ENCODE measurements at regions not wholly inside any gene's neighbourhood (a gene's known extent, or its start where the extent isn't known, plus 50 kb on each side); places are given as distances from the start of the nearest gene placed in this dataset.

- H3K4me3 ChIP-seq: no peak overlapping the region
- no peaks in the 10 kb centered on the region for H3K9me3 ChIP-seq
- no peaks in the 10 kb centered on the region for H3K36me3 ChIP-seq
- H3K27ac ChIP-seq: no peak overlapping the region
- H3K4me1 ChIP-seq: no peaks in the 10 kb centered on the region
- TF ChIP-seq POLR2AphosphoS5 (IDR thresholded peaks at IDR 0.05): no peak
- no peak for TF ChIP-seq POLR2A (IDR thresholded peaks at IDR 0.05)
- no peak for TF ChIP-seq EP300 (IDR thresholded peaks at IDR 0.05)
- no peak for TF ChIP-seq CTCF (IDR thresholded peaks at IDR 0.05)
- intact Hi-C loops (cut with DNase I): no loop called here
- no peak for DNase-seq
- no peaks in the 10 kb centered on the region for H3K27me3 ChIP-seq
- 91 to 92% methylated on average over 5 of the region's 5 CpGs for WGBS, 2 donors
Measured at GRCh38 chr6:14310960-14311359, 193.4 kb downstream of the CD83 start.

- WGBS, 2 donors: 85 to 92% methylated on average over 6 of the region's 6 CpGs
Measured at GRCh38 chr6:14312587-14312986, 195.0 kb downstream of the CD83 start.

GRCh38 chr6:14313248-14313647, 195.7 kb downstream of the CD83 start:
- Histone ChIP-seq H3K27me3 (no peaks in the 10 kb centered on the region), H3K9me3 (no peaks in the 10 kb centered on the region), H3K4me3 (no peak overlapping the region), H3K36me3 (no peaks in the 10 kb centered on the region), H3K27ac (no peak overlapping the region), H3K4me1 (peaks cover 0 to 3% (median 0%) of the 10 kb centered on the region in 4 donors)
- intact Hi-C loops (cut with DNase I): no loop called here
- TF ChIP-seq POLR2A (IDR thresholded peaks at IDR 0.05): no peak
- TF ChIP-seq CTCF (IDR thresholded peaks at IDR 0.05): no peak
- no peak for TF ChIP-seq EP300 (IDR thresholded peaks at IDR 0.05)
- no peak for TF ChIP-seq POLR2AphosphoS5 (IDR thresholded peaks at IDR 0.05)
- 93 to 96% methylated on average over 2 of the region's 2 CpGs for WGBS, 2 donors
- no peak for DNase-seq

More at GRCh38 chr6:14312587-14312986, 195.0 kb downstream of the CD83 start:
- no peak overlapping the region for H3K4me3 ChIP-seq
- peaks cover 0 to 3% (median 0%) of the 10 kb centered on the region in 4 donors for H3K4me1 ChIP-seq
- H3K27ac ChIP-seq: no peak overlapping the region
- no peak for DNase-seq
- no peaks in the 10 kb centered on the region for H3K27me3 ChIP-seq
- TF ChIP-seq CTCF (IDR thresholded peaks at IDR 0.05) (no peak), POLR2AphosphoS5 (IDR thresholded peaks at IDR 0.05) (no peak), EP300 (IDR thresholded peaks at IDR 0.05) (no peak), POLR2A (IDR thresholded peaks at IDR 0.05) (no peak)
- H3K36me3 ChIP-seq: no peaks in the 10 kb centered on the region
- intact Hi-C loops (cut with DNase I): no loop called here
- no peaks in the 10 kb centered on the region for H3K9me3 ChIP-seq

- no peaks in the 10 kb centered on the region for H3K36me3 ChIP-seq
- H3K4me3 ChIP-seq: no peak overlapping the region
- TF ChIP-seq POLR2A (IDR thresholded peaks at IDR 0.05) (no peak), EP300 (IDR thresholded peaks at IDR 0.05) (no peak), POLR2AphosphoS5 (IDR thresholded peaks at IDR 0.05) (no peak), CTCF (IDR thresholded peaks at IDR 0.05) (no peak)
- DNase-seq: no peak
- H3K27me3 ChIP-seq: no peaks in the 10 kb centered on the region
- H3K27ac ChIP-seq: no peak overlapping the region
- peaks cover 0 to 3% (median 0%) of the 10 kb centered on the region in 4 donors for H3K4me1 ChIP-seq
- intact Hi-C loops (cut with DNase I): no loop called here
- no peaks in the 10 kb centered on the region for H3K9me3 ChIP-seq
Measured at GRCh38 chr6:14315353-14315752, 197.8 kb downstream of the CD83 start.

- Histone ChIP-seq H3K36me3 (no peaks in the 10 kb centered on the region), H3K27ac (no peak overlapping the region), H3K4me1 (peaks cover 0 to 3% (median 0%) of the 10 kb centered on the region in 4 donors), H3K9me3 (no peaks in the 10 kb centered on the region), H3K4me3 (no peak overlapping the region), H3K27me3 (no peaks in the 10 kb centered on the region)
- TF ChIP-seq EP300 (IDR thresholded peaks at IDR 0.05): no peak
- TF ChIP-seq CTCF (IDR thresholded peaks at IDR 0.05): no peak
- TF ChIP-seq POLR2AphosphoS5 (IDR thresholded peaks at IDR 0.05): no peak
- no peak for TF ChIP-seq POLR2A (IDR thresholded peaks at IDR 0.05)
- WGBS, 2 donors: 48 to 60% methylated on average over 10 of the region's 10 CpGs
- DNase-seq: no peak
- intact Hi-C loops (cut with DNase I): no loop called here
Measured at GRCh38 chr6:14316651-14317386, 199.2 kb downstream of the CD83 start.

Data from sigmoid colon (tissue), 6 donors.